ENCODE measurements at regions not wholly inside any gene's neighbourhood (a gene's known extent, or its start where the extent isn't known, plus 50 kb on each side); places are given as distances from the start of the nearest gene placed in this dataset.
"Not testable (repeated sequence)": the region's sequence is repeated elsewhere in the genome, so short reads cannot be mapped to it uniquely, and the experiment has no call there.

GRCh38 chr11:49384371-49384770 lies 176.0 kb upstream of the FOLH1 start:
- TF ChIP-seq BACH1 (IDR thresholded peaks at IDR 0.05; ENCODE audit: borderline replicate concordance); EZH2 (IDR thresholded peaks at IDR 0.05; ENCODE audit: borderline replicate concordance, control insufficient read depth, low read depth, low read length); SMARCA5 (IDR thresholded peaks at IDR 0.05); FOXM1 (IDR thresholded peaks at IDR 0.05; ENCODE audit: low read depth, low read length); GATAD2B (conservative IDR thresholded peaks at IDR 0.05; ENCODE audit: low read depth): not testable (repeated sequence)
- TF ChIP-seq, protein P1, sequence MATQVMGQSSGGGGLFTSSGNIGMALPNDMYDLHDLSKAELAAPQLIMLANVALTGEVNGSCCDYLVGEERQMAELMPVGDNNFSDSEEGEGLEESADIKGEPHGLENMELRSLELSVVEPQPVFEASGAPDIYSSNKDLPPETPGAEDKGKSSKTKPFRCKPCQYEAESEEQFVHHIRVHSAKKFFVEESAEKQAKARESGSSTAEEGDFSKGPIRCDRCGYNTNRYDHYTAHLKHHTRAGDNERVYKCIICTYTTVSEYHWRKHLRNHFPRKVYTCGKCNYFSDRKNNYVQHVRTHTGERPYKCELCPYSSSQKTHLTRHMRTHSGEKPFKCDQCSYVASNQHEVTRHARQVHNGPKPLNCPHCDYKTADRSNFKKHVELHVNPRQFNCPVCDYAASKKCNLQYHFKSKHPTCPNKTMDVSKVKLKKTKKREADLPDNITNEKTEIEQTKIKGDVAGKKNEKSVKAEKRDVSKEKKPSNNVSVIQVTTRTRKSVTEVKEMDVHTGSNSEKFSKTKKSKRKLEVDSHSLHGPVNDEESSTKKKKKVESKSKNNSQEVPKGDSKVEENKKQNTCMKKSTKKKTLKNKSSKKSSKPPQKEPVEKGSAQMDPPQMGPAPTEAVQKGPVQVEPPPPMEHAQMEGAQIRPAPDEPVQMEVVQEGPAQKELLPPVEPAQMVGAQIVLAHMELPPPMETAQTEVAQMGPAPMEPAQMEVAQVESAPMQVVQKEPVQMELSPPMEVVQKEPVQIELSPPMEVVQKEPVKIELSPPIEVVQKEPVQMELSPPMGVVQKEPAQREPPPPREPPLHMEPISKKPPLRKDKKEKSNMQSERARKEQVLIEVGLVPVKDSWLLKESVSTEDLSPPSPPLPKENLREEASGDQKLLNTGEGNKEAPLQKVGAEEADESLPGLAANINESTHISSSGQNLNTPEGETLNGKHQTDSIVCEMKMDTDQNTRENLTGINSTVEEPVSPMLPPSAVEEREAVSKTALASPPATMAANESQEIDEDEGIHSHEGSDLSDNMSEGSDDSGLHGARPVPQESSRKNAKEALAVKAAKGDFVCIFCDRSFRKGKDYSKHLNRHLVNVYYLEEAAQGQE (IDR thresholded peaks at IDR 0.05; ENCODE audit: low read depth, low read length), result not testable (repeated sequence)

Data from GM12878 (cell line).